ENCODE measurements at regions not wholly inside any gene's neighbourhood (a gene's known extent, or its start where the extent isn't known, plus 50 kb on each side); places are given as distances from the start of the nearest gene placed in this dataset.

- TF ChIP-seq CTCF (IDR thresholded peaks at IDR 0.05) (no peak), POLR2A (IDR thresholded peaks at IDR 0.05) (no peak)
These were observed 263.0 kb upstream of the TOPAZ1 start for GRCh38 chr3:43978708-43979107.
